Spleen (tissue), 11 donors: ENCODE measurements at regions not wholly inside any gene's neighbourhood (a gene's known extent, or its start where the extent isn't known, plus 50 kb on each side); places are given as distances from the start of the nearest gene placed in this dataset.

Experiments used
- DNase-seq: peaks from one replicate; pipeline ENCODE4 v3.0.0-alpha.2; 2020
- H3K27ac ChIP-seq, 8 donors: fragments of 200-600 bp; sonication (generic) in 7 of 8; 1 replicate in 4 of 8; 2 replicates in 4 of 8; pipeline versions ENCODE4 v1.5.0 to v1.8.0; 2016 to 2021; ENCODE audit warnings: inconsistent platforms in 4 of 8, mild to moderate bottlenecking in 4 of 8, moderate library complexity in 1 of 8
- H3K27me3 ChIP-seq, 7 donors: fragments of 200-600 bp; sonication (generic) in 6 of 7; replicated peaks in 1 of 7; 1 replicate in 4 of 7; 2 replicates in 3 of 7; pipeline versions ENCODE4 v1.5.0 to v1.8.0; 2016 to 2021; ENCODE audit warnings: inconsistent platforms in 3 of 7, mild to moderate bottlenecking in 1 of 7
- H3K36me3 ChIP-seq, 6 donors: fragments of 200-600 bp; sonication (generic) in 5 of 6; 1 replicate in 4 of 6; 2 replicates in 2 of 6; pipeline versions ENCODE4 v1.5.0 to v1.8.0; 2016 to 2021; ENCODE audit warnings: inconsistent platforms in 2 of 6
- H3K4me1 ChIP-seq, 6 donors: fragments of 200-600 bp; sonication (generic) in 5 of 6; 1 replicate in 3 of 6; 2 replicates in 3 of 6; pipeline versions ENCODE4 v1.5.0 to v1.8.0; 2016 to 2021; ENCODE audit warnings: inconsistent platforms in 3 of 6
- H3K4me3 ChIP-seq, 8 donors: fragments of 200-600 bp; sonication (generic) in 7 of 8; 1 replicate in 4 of 8; 2 replicates in 4 of 8; pipeline versions ENCODE4 v1.5.0 to v1.8.0; 2016 to 2021; ENCODE audit warnings: inconsistent platforms in 4 of 8, mild to moderate bottlenecking in 4 of 8, moderate library complexity in 2 of 8
- H3K9me3 ChIP-seq, 8 donors: fragments of 200-600 bp; sonication (generic) in 7 of 8; 1 replicate in 4 of 8; 2 replicates in 4 of 8; pipeline versions ENCODE4 v1.5.0 to v1.8.0; 2016 to 2021; ENCODE audit warnings: inconsistent platforms in 4 of 8
- POLR2A ChIP-seq, 3 donors: fragments of 450-650 bp; IDR thresholded peaks; one replicate each; pipeline ENCODE4 v1.5.1; 2017; ENCODE audit warnings: antibody characterized with exemption in 3 of 3, mild to moderate bottlenecking in 1 of 3
- POLR2AphosphoS5 ChIP-seq, 3 donors: sonication (generic); formaldehyde crosslinking; IDR thresholded peaks; one replicate each; pipeline ENCODE4 v1.5.1; 2017; ENCODE audit warnings: antibody characterized with exemption in 3 of 3
- WGBS, 5 donors: extraction: QIAGEN DNeasy Blood & Tissue Kit in 3 of 5; methylation state at CpG; one replicate each; pipeline versions ENCODE4 v1.1.5 to v1.1.7; 2013 to 2018; 5-methylcytosine and 5-hydroxymethylcytosine counted together
- intact Hi-C: fragments of 100-400 bp; cut with DNase I; formaldehyde crosslinking; loops from one replicate; pipeline ENCODE4 v1.15.0; 2023; ENCODE audit warnings: low total_unique reads
- TF ChIP-seq, protein P1 (sequence below), 11 experiments: fragments of 200-600 bp in 7 of 11; fragments of 450-650 bp in 4 of 11; sonication (generic) in 4 of 11; IDR thresholded peaks in 8 of 11; conservative IDR thresholded peaks in 3 of 11; 1 replicate in 7 of 11; 2 replicates in 4 of 11; pipeline versions ENCODE4 v1.4.0 to v1.8.0; 2016 to 2021; ENCODE audit warnings: antibody characterized with exemption in 11 of 11, inconsistent platforms in 4 of 11, mild to moderate bottlenecking in 1 of 11
- donor health status: healthy with polysubstance abuse.
- donor health status: DM: no; HTN: no; CAD: no; lungs with moderate emphysema.
- donor health status: DM: no; HTN: no; CAD: no.
- donor health status: Bipolar disorder and iron deficiency.
- donor health status: healthy.
- donor health status: DM: no; HTN: no; CAD: no.
- donor health status: DM: yes; HTN: yes; CAD: no.

DNA sequence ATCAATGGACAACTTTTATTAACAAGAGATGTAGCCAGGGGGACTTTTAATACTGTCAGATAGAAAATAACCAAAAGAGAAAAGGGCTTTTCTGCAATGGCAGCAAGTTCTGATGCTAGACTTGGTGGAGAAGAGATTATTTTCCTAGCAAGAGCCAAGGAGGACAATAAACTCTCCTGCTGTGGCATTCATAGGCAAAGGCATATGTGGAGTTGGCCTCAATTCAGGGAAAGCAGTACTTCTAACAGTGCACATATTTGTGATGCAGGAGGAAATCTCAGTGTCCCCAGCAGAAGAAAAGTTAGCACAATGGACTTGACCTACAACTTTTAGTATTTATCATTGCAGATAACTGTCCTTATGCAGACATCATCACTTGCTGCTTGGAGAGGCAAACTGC, 75.1 kb upstream of the GRIK1 start:
- no peaks in the 10 kb centered on the region for H3K36me3 ChIP-seq
- no peak for TF ChIP-seq POLR2AphosphoS5 (IDR thresholded peaks at IDR 0.05)
- TF ChIP-seq, protein P1, sequence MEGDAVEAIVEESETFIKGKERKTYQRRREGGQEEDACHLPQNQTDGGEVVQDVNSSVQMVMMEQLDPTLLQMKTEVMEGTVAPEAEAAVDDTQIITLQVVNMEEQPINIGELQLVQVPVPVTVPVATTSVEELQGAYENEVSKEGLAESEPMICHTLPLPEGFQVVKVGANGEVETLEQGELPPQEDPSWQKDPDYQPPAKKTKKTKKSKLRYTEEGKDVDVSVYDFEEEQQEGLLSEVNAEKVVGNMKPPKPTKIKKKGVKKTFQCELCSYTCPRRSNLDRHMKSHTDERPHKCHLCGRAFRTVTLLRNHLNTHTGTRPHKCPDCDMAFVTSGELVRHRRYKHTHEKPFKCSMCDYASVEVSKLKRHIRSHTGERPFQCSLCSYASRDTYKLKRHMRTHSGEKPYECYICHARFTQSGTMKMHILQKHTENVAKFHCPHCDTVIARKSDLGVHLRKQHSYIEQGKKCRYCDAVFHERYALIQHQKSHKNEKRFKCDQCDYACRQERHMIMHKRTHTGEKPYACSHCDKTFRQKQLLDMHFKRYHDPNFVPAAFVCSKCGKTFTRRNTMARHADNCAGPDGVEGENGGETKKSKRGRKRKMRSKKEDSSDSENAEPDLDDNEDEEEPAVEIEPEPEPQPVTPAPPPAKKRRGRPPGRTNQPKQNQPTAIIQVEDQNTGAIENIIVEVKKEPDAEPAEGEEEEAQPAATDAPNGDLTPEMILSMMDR (IDR thresholded peaks at IDR 0.05 in 8 of 11, conservative IDR thresholded peaks at IDR 0.05 in 3 of 11), result no peak
- TF ChIP-seq POLR2A (IDR thresholded peaks at IDR 0.05), result no peak
- H3K9me3 ChIP-seq, result peaks cover 0 to 21% (median 15%) of the 10 kb centered on the region in 8 donors
- H3K4me3 ChIP-seq, result no peak overlapping the region
- intact Hi-C loops, result no loop called here
- H3K27me3 ChIP-seq, result no peaks in the 10 kb centered on the region
- no peak overlapping the region for H3K27ac ChIP-seq
- no peak for DNase-seq
- H3K4me1 ChIP-seq, result no peaks in the 10 kb centered on the region

DNA sequence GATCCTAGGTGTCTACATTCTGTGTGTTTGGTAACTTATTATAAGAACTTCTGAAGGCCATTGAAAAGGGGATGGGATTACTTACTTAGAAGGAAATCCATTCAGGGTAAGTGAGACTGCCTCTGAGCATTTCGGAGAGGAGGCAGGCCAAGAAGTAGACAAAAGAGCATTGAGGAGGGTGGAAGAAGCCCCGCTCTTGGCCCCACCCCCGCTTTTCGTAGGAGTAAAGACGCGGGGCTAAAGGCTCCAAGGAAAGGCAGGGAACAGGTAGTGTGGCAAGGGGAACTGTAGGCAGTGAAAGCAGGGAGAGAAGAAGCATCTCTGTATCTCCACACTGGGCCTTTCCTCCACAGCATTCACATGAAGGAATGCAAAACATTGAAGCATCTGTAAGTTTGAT, 51.8 kb upstream of the GRIK1 start:
- Histone ChIP-seq H3K4me3 (no peak overlapping the region), H3K9me3 (peaks cover 0 to 21% (median 7%) of the 10 kb centered on the region in 8 donors), H3K27ac (no peak overlapping the region), H3K4me1 (no peaks in the 10 kb centered on the region), H3K27me3 (no peaks in the 10 kb centered on the region), H3K36me3 (no peaks in the 10 kb centered on the region)
- intact Hi-C loops, result no loop called here
- WGBS, 5 donors, result 68 to 91% (median 72%) methylated on average over 6 of the region's 6 CpGs
- TF ChIP-seq, protein P1 (IDR thresholded peaks at IDR 0.05 in 8 of 11, conservative IDR thresholded peaks at IDR 0.05 in 3 of 11), result no peak
- no peak for TF ChIP-seq POLR2A (IDR thresholded peaks at IDR 0.05)
- TF ChIP-seq POLR2AphosphoS5 (IDR thresholded peaks at IDR 0.05), result no peak
- DNase-seq, result no peak

- intact Hi-C loops, result no loop called here
- no peak for DNase-seq
These were observed 49.9 kb upstream of the GRIK1 start for GRCh38 chr21:29989634-29990234.

More at GRCh38 chr21:29989634-29990234, 49.9 kb upstream of the GRIK1 start:
- H3K4me3 ChIP-seq, result no peak overlapping the region
- no peak overlapping the region for H3K27ac ChIP-seq
- peaks cover 0 to 40% (median 22%) of the 10 kb centered on the region in 8 donors for H3K9me3 ChIP-seq
- no peaks in the 10 kb centered on the region for H3K36me3 ChIP-seq
- no peaks in the 10 kb centered on the region for H3K27me3 ChIP-seq
- 84 to 94% (median 88%) methylated on average over 3 of the region's 3 CpGs for WGBS, 5 donors
- TF ChIP-seq, protein P1 (IDR thresholded peaks at IDR 0.05 in 8 of 11, conservative IDR thresholded peaks at IDR 0.05 in 3 of 11), result no peak
- no peak for TF ChIP-seq POLR2A (IDR thresholded peaks at IDR 0.05)
- no peak for TF ChIP-seq POLR2AphosphoS5 (IDR thresholded peaks at IDR 0.05)
- no peaks in the 10 kb centered on the region for H3K4me1 ChIP-seq
